GM21576 (cell line): ENCODE measurements at regions not wholly inside any gene's neighbourhood (a gene's known extent, or its start where the extent isn't known, plus 50 kb on each side); places are given as distances from the start of the nearest gene placed in this dataset.
"Not testable (repeated sequence)": the region's sequence is repeated elsewhere in the genome, so short reads cannot be mapped to it uniquely, and the experiment has no call there.

ENCODE experiments used
- ATAC-seq: cut with Tn5 transposase; IDR thresholded peaks from one replicate; pipeline ENCODE4 v1.9.1; 2021; ENCODE audit warnings: mild to moderate bottlenecking, moderate library complexity; ENCODE audit not compliant: unreplicated experiment

- ATAC-seq = no peak
These were observed 75.7 kb downstream of the C18orf54 start for GRCh38 chr18:54433368-54433767.

- no peak for ATAC-seq
These were observed 76.2 kb downstream of the C18orf54 start for GRCh38 chr18:54433857-54434256.

- no peak for ATAC-seq
These were observed 76.7 kb downstream of the C18orf54 start for GRCh38 chr18:54434453-54434852.

GRCh38 chr18:54436501-54436900 is 78.8 kb downstream of the C18orf54 start:
- ATAC-seq = no peak

GRCh38 chr18:54440292-54440691 is 82.6 kb downstream of the C18orf54 start:
- no peak for ATAC-seq

DNA sequence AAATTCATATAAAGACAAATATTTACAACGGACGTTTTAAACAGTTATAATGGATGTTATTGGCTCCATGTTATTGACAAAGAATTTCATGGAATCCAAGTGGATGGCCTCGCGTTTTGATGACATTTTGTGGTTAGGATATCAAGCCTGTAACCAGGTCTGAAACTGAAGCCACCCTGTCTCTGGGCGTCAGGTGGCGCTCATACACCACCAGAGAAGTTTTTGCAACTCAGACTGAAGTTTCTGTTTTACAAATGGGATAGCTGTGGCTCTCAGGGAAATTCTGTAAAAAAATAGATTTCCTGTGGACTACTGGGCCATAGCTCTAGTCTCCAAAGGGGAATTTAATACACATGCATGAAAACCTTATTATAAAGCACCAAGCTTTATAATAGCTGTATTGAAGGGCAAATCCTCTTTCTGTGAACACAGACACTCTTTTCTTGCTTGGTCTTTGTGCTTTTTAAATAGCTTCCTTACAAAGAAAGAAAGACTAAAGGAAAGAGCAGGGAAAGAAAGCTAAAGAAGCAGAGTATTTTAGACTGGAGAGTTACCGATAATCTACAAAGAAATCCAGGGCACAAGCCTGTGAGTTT is 86.7 kb downstream of the C18orf54 start:
- ATAC-seq = peak; percentile 82

GRCh38 chr18:54453996-54454395 is 96.3 kb downstream of the C18orf54 start:
- ATAC-seq = no peak

DNA sequence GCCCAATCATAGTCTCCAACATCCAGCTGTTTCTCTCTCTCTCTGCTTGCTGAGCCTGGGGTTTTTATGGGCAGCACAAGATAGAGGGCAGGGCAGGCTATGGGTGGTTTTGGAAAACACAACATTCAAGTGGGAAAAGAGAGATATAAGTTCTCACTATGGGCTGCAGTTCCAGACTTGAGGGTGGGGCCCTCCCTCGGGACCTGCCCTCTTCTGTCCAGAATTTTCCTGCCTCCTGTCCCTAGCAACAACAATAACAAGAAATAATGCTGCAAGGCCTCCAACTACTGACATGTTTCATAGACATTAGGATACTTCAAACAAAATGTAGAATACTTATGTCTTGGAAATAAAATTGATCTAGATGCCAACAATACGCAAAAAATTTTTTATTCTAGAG is 107.8 kb downstream of the C18orf54 start:
- no peak for ATAC-seq

DNA sequence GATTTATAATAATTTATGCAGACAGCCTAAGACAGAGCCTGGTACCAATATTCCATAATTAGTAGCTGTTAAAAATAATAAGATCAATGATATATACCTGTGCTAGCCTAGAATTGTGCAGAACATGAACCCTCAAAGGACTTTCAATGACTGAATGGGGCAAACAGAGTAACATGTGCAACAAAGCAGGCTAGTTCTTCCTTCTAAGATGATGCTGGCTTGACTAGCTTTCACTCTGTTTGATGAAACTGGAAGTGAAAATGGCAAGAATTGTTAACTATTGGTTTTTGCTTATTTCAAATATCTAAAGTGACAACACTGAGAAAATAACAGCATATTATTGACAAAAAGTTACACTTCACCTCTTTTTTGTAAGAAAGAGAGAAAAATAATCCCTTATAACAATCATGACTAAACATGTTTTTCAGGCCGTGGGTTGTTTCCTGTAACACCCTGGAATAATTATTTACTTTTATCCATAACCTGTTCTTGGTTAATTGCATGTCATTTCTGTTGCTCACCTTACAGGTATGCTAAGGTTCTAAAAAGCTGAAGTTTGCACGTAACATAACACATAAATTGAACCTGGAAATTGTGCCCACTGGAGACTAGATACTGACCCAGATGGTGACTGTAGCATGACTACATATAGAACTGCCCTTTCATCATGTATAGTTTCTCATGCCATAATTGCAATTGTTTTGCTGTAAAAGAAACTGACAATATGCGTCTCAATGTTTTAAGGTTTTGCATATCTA is 108.7 kb downstream of the C18orf54 start:
- no peak for ATAC-seq

GRCh38 chr18:54479365-54479764 is 111.7 kb upstream of the DYNAP start:
- no peak for ATAC-seq

DNA sequence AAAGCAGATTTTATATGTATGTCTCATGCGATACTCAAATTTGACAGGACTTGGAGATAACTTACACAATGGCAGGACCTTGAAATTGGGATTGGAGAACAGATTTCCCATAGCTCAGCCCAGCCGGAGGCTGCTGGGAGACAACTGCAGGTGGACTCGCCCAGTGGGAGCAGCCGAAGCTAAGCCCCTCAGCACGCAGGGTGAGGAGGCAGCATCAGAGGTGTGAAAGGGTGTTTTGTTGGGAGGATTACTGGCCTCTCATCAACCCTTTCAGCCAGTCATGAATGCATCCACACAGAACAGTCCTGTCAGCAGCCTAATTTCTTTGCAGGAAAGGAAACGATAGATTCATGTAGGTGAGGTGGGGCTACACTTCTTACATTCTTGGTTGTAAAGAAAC is 110.4 kb upstream of the DYNAP start:
- ATAC-seq = no peak

- not testable (repeated sequence) for ATAC-seq
These were observed 88.6 kb upstream of the DYNAP start for GRCh38 chr18:54502451-54502850.

GRCh38 chr18:54503131-54503894 is 87.7 kb upstream of the DYNAP start:
- ATAC-seq = no peak

- ATAC-seq = no peak
These were observed 84.4 kb upstream of the DYNAP start for GRCh38 chr18:54506516-54507261.

DNA sequence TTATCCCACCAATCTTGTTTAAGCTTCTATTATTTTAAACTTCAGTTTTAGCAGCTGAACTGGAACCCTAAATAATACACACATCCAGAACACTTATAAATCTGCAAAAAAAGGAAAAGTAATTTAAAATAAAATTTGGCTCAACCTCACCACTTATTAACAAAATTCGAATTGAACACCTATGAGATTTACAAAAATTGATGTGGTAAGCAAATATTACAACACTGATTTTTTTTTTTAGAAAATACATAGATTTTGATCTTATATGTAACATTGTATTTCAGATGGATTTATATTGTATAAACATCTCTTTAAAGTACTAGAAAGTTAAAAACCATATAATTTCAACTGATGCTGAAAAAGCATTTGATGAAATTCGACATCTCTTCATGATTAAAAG is 81.3 kb upstream of the DYNAP start:
- no peak for ATAC-seq

- no peak for ATAC-seq
These were observed 75.9 kb upstream of the DYNAP start for GRCh38 chr18:54515149-54515548.

DNA sequence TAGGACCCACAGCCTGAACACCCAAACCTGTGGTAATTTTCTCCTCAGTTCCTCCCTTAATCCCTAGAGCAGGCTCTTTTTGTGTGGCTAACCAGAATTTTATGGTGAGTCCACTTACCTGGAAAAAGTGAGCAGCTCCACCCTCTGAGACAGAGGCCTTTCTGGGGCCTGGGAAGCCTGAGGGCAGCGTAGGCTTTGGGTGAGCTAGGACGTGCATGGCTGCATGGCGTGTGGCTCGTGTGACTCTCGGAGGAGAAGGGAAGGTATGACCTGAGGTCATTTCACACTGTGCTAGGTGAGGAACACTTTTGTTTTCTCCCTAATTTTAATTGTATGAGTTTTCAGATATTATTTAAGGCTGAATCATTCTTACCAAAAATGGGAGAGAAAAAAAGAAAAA is 73.5 kb upstream of the DYNAP start:
- ATAC-seq = no peak

- ATAC-seq = no peak
These were observed 69.2 kb upstream of the DYNAP start for GRCh38 chr18:54521846-54522245.

- no peak for ATAC-seq
These were observed 62.1 kb upstream of the DYNAP start for GRCh38 chr18:54528942-54529376.

DNA sequence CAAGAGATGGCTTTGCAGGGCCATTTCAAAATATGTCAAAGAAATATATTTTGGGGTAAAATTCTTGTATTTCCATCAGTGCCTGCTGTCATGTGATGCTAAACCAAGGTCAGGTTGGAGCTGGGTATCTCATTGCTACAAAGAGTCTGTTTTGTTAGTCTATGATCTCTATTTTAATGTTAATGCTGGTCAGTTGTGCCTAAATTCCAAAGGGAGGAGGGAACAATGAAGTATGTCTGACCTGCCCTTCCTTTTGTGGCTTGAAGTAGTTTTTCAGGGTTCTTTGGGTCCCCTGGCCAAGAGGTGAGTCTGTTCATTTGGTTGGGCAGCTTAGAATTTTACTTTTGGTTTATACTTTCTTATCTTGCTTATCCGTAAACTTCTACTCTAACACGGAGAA is 61.6 kb upstream of the DYNAP start:
- ATAC-seq = no peak

- no peak for ATAC-seq
These were observed 60.8 kb upstream of the DYNAP start for GRCh38 chr18:54530285-54530684.
